GM12878 (cell line): ENCODE measurements at regions not wholly inside any gene's neighbourhood (a gene's known extent, or its start where the extent isn't known, plus 50 kb on each side); places are given as distances from the start of the nearest gene placed in this dataset.

Experiments used
- ATAC-seq: fragments of 200-7000 bp; cut with Tn5 transposase; 3 replicates; pipeline ENCODE4 v1.9.1; 2020; ENCODE audit warnings: mild to moderate bottlenecking, moderate library complexity
- BruUV-seq: library from RNA; stranded (reverse); fragments of 400-500 nt; replicated peaks from 2 replicates; lab custom pipeline; 2021; lab: Mats Ljungman, UMichigan
- CTCF ChIA-PET: fragments of 300-600 bp; sonication (Branson Sonifier 250); formaldehyde crosslinking; extraction: SDS; loops from one replicate; lab custom pipeline; 2021; ENCODE audit warnings: inconsistent platforms; lab: Yijun Ruan, JAX
- POLR2A ChIA-PET: fragments of 350-600 bp; formaldehyde crosslinking; extraction: SDS; loops from one replicate; lab custom pipeline; 2021; ENCODE audit warnings: inconsistent platforms; lab: Charles Lee
- RAD21 ChIA-PET: fragments of 300-600 bp; sonication (Branson Sonifier 250); formaldehyde crosslinking; loops from one replicate; lab custom pipeline; 2023; ENCODE audit warnings: antibody characterized with exemption; ENCODE audit not compliant: unreplicated experiment; lab: Charles Lee
- SMC1A ChIA-PET: fragments of 300-600 bp; sonication (Branson Sonifier 250); formaldehyde crosslinking; loops from one replicate; lab custom pipeline; 2023; ENCODE audit not compliant: unreplicated experiment, uncharacterized antibody; lab: Charles Lee
- DNase-seq: peaks from one replicate; pipeline ENCODE4 v3.0.0-alpha.2; 2011; ENCODE audit warnings: low read depth, low spot score
- FAIRE-seq: peaks from 3 replicates; lab custom pipeline; 2011; peaks lifted over from hg19 to GRCh38; lab: Jason Lieb, UNC
- H2AFZ ChIP-seq: 2 replicates; pipeline ENCODE4 v1.6.0; 2011; ENCODE audit warnings: low read depth, low read length, control low read depth; ENCODE audit not compliant: control insufficient read depth
- H3K27ac ChIP-seq: 2 replicates; pipeline ENCODE4 v1.5.1; 2011; ENCODE audit warnings: control low read depth; ENCODE audit not compliant: control insufficient read depth, insufficient read depth
- H3K27me3 ChIP-seq, 2 experiments: replicated peaks in 1 of 2; 2 replicates each; pipeline versions ENCODE4 v1.6.0 to v1.6.1; 2011; ENCODE audit warnings: low read length in 1 of 2; ENCODE audit not compliant: control insufficient read depth in 2 of 2, insufficient read depth in 2 of 2
- H3K36me3 ChIP-seq, 2 experiments: 2 replicates each; pipeline ENCODE4 v1.5.1; 2011; ENCODE audit warnings: low read length in 1 of 2; ENCODE audit not compliant: control insufficient read depth in 2 of 2, insufficient read depth in 2 of 2
- H3K4me1 ChIP-seq: 2 replicates; pipeline ENCODE4 v1.6.1; 2011; ENCODE audit warnings: mild to moderate bottlenecking, low read length, moderate library complexity, mixed read lengths; ENCODE audit not compliant: control insufficient read depth, insufficient read depth
- H3K4me2 ChIP-seq: 2 replicates; pipeline ENCODE4 v1.6.0; 2011; ENCODE audit warnings: control low read depth; ENCODE audit not compliant: control insufficient read depth, insufficient read depth
- H3K4me3 ChIP-seq: fragments of 200-600 bp; sonication (generic); 2 replicates; pipeline ENCODE4 v1.5.1; 2016
- H3K79me2 ChIP-seq: 2 replicates; pipeline ENCODE4 v1.6.0; 2011; ENCODE audit warnings: low read length; ENCODE audit not compliant: control insufficient read depth, insufficient read depth
- H3K9ac ChIP-seq: 2 replicates; pipeline ENCODE4 v1.8.0; 2011; ENCODE audit warnings: low read length, control low read depth, mixed read lengths; ENCODE audit not compliant: control insufficient read depth, insufficient read depth
- H3K9me3 ChIP-seq: replicated peaks from 3 replicates; pipeline ENCODE4 v1.5.1; 2011; ENCODE audit warnings: mild to moderate bottlenecking, low read length; ENCODE audit not compliant: control insufficient read depth, insufficient read depth
- H4K20me1 ChIP-seq: 2 replicates; pipeline ENCODE4 v1.6.0; 2011; ENCODE audit not compliant: control insufficient read depth, insufficient read depth
- BHLHE40 ChIP-seq, 2 experiments: fragments of 450-650 bp in 1 of 2; IDR thresholded peaks; 2 replicates each; pipeline ENCODE4 v1.6.1; 2011 to 2017; ENCODE audit warnings: low read depth in 2 of 2, borderline replicate concordance in 1 of 2, improper control_type of control experiment in 1 of 2, low read length in 1 of 2, mild to moderate bottlenecking in 1 of 2
- CHD4 ChIP-seq: fragments of 200-600 bp; sonication (generic); IDR thresholded peaks from 2 replicates; pipeline ENCODE4 v1.6.1; 2016; ENCODE audit warnings: mild to moderate bottlenecking
- CTCF ChIP-seq, 3 experiments: IDR thresholded peaks in 2 of 3; conservative IDR thresholded peaks in 1 of 3; 2 replicates each; pipeline ENCODE4 v1.5.1; 2011; ENCODE audit warnings: low read depth in 3 of 3, low read length in 3 of 3, mild to moderate bottlenecking in 3 of 3, control low read depth in 2 of 3, moderate library complexity in 2 of 3, inconsistent platforms in 1 of 3, mixed read lengths in 1 of 3; ENCODE audit not compliant: control insufficient read depth in 2 of 3, insufficient read depth in 1 of 3; ENCODE audit errors: extremely low read depth in 1 of 3
- E2F4 ChIP-seq: IDR thresholded peaks from 2 replicates; pipeline ENCODE4 v1.6.1; 2012; ENCODE audit warnings: low read depth, low read length, improper control_type of control experiment
- HDAC6 ChIP-seq: fragments of 200-600 bp; sonication (generic); IDR thresholded peaks from one replicate; pipeline ENCODE4 v1.8.0; 2017; ENCODE audit warnings: antibody characterized with exemption; ENCODE audit not compliant: unreplicated experiment
- IKZF1 ChIP-seq: fragments of 450-650 bp; conservative IDR thresholded peaks from 2 replicates; pipeline ENCODE4 v1.6.1; 2017; ENCODE audit warnings: antibody characterized with exemption, mild to moderate bottlenecking
- NFXL1 ChIP-seq: fragments of 450-650 bp; IDR thresholded peaks from 2 replicates; pipeline ENCODE4 v1.6.1; 2017; ENCODE audit warnings: antibody characterized with exemption, mild to moderate bottlenecking, borderline replicate concordance
- PKNOX1 ChIP-seq: fragments of 450-650 bp; IDR thresholded peaks from 2 replicates; pipeline ENCODE4 v1.6.1; 2016; ENCODE audit warnings: mild to moderate bottlenecking
- PRDM15 ChIP-seq: fragments of 450-650 bp; formaldehyde crosslinking; IDR thresholded peaks from 2 replicates; pipeline ENCODE4 v1.4.0; 2020; ENCODE audit warnings: mild to moderate bottlenecking, moderate library complexity
- SIX5 ChIP-seq: IDR thresholded peaks from 2 replicates; pipeline ENCODE4 v1.6.1; 2011; ENCODE audit warnings: mild to moderate bottlenecking, low read depth, low read length, moderate library complexity; ENCODE audit not compliant: severe bottlenecking
- SKIL ChIP-seq: fragments of 450-650 bp; IDR thresholded peaks from 2 replicates; pipeline ENCODE4 v1.6.1; 2017; ENCODE audit warnings: mild to moderate bottlenecking, low read depth, inconsistent platforms; ENCODE audit not compliant: poor library complexity, severe bottlenecking
- SMAD5 ChIP-seq: IDR thresholded peaks from 2 replicates; pipeline ENCODE4 v1.6.1; 2016; ENCODE audit warnings: antibody characterized with exemption, low read depth
- SRF ChIP-seq, 2 experiments: IDR thresholded peaks; 2 replicates each; pipeline ENCODE4 v1.6.1; 2011; ENCODE audit warnings: low read depth in 2 of 2, low read length in 2 of 2, mild to moderate bottlenecking in 1 of 2, moderate library complexity in 1 of 2
- TCF12 ChIP-seq: IDR thresholded peaks from 2 replicates; pipeline ENCODE4 v1.6.1; 2011; ENCODE audit warnings: low read depth, mild to moderate bottlenecking, low read length
- ZBED1 ChIP-seq: IDR thresholded peaks from 2 replicates; pipeline ENCODE4 v1.6.1; 2016; ENCODE audit warnings: borderline replicate concordance
- ZNF207 ChIP-seq: fragments of 450-650 bp; IDR thresholded peaks from 2 replicates; pipeline ENCODE4 v1.6.1; 2014; ENCODE audit warnings: antibody characterized with exemption, mild to moderate bottlenecking, borderline replicate concordance
- in situ Hi-C: fragments of 300-500 bp; cut with MboI; formaldehyde crosslinking; loops from 9 replicates; pipeline ENCODE4 v1.14.3; 2018; ENCODE audit warnings: mixed read lengths
- intact Hi-C: fragments of 100-400 bp; cut with micrococcal nuclease; formaldehyde crosslinking; loops from one replicate; pipeline ENCODE4 v1.14.2; 2022; ENCODE audit not compliant: unreplicated experiment

GRCh38 chrX:34866646-34867045, 76.0 kb upstream of the FAM47B start:
- ChIA-PET SMC1A (interaction anchor here (1.1 kb wide), 1 partner anchor 19 kb away, joined by 3 read pairs; no protein-coding TSS in a partner anchor), RAD21 (no interaction called here), POLR2A (no interaction called here), CTCF (no interaction called here)
- Histone ChIP-seq H3K4me1 (no peaks in the 10 kb centered on the region), H3K27ac (no peak overlapping the region), H2AFZ (no peak overlapping the region), H3K9ac (no peak overlapping the region), H3K4me3 (no peak overlapping the region), H3K4me2 (no peak overlapping the region), H3K27me3 (no peaks in the 10 kb centered on the region), H3K36me3 (no peaks in the 10 kb centered on the region), H4K20me1 (no peaks in the 10 kb centered on the region), H3K79me2 (no peaks in the 10 kb centered on the region), H3K9me3 (no peaks in the 10 kb centered on the region)
- no peak for ATAC-seq
- no TSS peak for BruUV-seq
- in situ Hi-C loops (no loop called here), intact Hi-C loops (no loop called here)
- FAIRE-seq: no peak
- no peak for DNase-seq
- TF ChIP-seq CTCF (IDR thresholded peaks at IDR 0.05 in 2 of 3, conservative IDR thresholded peaks at IDR 0.05 in 1 of 3; ENCODE audit: control insufficient read depth in 2 of 3, extremely low read depth in 1 of 3, insufficient read depth in 1 of 3, low read depth in 3 of 3, low read length in 3 of 3) (no peak), SIX5 (no peak), E2F4 (no peak), ZNF207 (no peak), NFXL1 (no peak), ZBED1 (no peak), SMAD5 (no peak), SKIL (no peak), SRF (IDR thresholded peaks at IDR 0.05; ENCODE audit: low read depth in 2 of 2, low read length in 2 of 2) (no peak), CHD4 (no peak), BHLHE40 (IDR thresholded peaks at IDR 0.05; ENCODE audit: borderline replicate concordance in 1 of 2, low read depth in 2 of 2, low read length in 1 of 2) (no peak), PRDM15 (CRISPR knock-in tag) (no peak), TCF12 (no peak), HDAC6 (no peak), IKZF1 (no peak), PKNOX1 (no peak)
